Stimulated activated CD8-positive, alpha-beta memory T cell treated with anti-CD3 and anti-CD28 coated beads, Interleukin-2, amount 100 ng/mL, for 1 hour (primary cell): ENCODE measurements at regions not wholly inside any gene's neighbourhood (a gene's known extent, or its start where the extent isn't known, plus 50 kb on each side); places are given as distances from the start of the nearest gene placed in this dataset.
A peak's percentile ranks its signal among the peaks of the same experiment; 100 is the strongest.

Source experiments
- DNase-seq, 2 donors: peaks; one replicate each; pipeline ENCODE4 v3.0.0-alpha.2; 2020; ENCODE audit warnings: low read depth in 2 of 2

DNA sequence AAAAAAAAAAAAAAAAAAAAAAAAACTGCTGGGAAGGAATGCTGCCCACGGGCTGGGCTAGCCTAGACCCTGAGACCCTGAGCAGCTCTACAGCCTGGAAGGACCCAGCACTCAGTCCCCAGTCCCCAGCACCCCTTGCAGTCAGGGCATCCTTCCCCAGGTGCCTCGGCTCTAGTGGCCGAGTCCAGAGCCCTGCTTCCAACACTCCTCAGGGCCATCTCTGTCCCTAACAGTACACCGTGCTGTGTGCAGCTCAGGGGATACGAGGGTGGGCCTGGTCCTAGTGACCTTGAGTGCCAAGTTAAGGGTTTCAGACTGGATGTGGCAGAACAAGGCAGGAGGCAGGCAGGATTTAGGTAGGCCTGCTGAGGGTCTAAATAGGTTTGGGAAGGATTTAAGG is 50.2 kb upstream of the LRP8 start:
- DNase-seq, result no peak

- no peak for DNase-seq
Observed at GRCh38 chr1:53378932-53379661, 51.2 kb upstream of the LRP8 start.

DNA sequence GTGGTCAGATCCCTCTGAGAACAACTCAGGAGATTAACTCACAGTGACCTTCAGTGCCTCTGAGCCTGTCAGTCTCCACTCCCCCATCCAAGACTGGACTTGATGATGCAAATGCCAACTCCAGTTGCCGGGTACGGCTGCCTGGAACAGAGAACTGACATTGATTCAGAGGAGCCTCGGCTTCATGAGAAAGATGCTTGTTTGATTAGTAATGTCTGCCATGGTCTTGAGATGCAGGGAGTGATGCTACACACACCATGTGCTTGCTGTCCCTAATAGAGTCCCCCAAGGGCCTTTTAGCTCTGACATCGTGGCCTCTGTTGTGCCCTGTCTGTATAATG is 51.8 kb upstream of the LRP8 start:
- no peak for DNase-seq

GRCh38 chr1:53380296-53380695 is 52.4 kb upstream of the LRP8 start:
- no peak for DNase-seq

GRCh38 chr1:53381790-53382401 is 54.0 kb upstream of the LRP8 start:
- no peak for DNase-seq

DNA sequence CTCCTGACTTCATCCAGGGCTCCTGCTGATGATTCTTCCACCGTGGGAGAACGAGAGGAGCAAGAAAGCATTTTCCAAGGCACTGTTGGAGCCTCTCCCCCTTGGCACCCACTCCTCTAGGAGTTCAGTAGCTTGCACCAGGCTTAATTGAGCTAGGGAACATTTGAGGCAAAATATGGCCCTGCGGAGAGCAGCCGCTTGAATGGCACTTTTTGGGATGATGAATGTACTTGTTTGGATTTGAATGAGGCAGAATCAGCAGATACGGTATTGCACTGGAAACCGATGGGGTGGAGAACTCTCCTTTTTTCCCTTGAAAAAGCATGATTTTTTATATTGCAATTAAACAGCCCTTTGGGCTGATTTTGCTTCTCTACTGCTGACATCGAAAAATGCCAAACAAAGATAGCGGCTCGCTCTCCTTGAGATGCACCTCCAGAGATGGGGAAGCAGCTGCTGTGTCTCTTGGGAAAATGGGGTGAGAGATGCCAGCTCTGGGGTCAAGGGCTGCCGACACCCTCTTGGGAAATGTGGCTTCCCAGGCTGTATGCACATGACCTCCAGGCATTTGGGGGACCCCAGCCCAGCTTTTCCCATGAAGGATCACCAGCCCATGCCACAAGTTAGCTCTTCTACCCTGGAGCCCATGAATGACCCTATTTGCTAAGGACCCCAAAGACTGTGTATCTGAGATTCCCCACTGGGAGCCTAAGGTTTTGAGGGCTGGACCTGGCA is 55.4 kb upstream of the LRP8 start:
- no peak for DNase-seq

DNA sequence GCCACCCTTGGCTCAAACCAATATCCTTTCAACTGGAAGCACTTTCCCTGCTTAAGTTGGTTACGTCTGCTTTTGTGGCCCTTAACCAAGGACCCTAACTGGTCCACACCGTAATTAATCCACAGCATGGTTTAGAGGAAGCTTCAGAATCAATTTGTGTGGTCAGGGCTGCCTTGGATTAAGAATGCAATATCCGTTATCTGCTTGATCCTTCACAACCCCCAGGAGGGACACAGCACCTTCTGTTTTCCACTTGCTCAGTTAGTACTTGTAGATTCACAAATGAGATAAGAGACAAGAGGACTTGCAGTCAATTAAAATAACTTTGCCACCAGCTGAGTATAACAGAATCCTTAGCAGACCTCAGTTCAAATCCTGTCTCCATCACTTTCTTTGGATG is 56.9 kb upstream of the LRP8 start:
- no peak for DNase-seq

DNA sequence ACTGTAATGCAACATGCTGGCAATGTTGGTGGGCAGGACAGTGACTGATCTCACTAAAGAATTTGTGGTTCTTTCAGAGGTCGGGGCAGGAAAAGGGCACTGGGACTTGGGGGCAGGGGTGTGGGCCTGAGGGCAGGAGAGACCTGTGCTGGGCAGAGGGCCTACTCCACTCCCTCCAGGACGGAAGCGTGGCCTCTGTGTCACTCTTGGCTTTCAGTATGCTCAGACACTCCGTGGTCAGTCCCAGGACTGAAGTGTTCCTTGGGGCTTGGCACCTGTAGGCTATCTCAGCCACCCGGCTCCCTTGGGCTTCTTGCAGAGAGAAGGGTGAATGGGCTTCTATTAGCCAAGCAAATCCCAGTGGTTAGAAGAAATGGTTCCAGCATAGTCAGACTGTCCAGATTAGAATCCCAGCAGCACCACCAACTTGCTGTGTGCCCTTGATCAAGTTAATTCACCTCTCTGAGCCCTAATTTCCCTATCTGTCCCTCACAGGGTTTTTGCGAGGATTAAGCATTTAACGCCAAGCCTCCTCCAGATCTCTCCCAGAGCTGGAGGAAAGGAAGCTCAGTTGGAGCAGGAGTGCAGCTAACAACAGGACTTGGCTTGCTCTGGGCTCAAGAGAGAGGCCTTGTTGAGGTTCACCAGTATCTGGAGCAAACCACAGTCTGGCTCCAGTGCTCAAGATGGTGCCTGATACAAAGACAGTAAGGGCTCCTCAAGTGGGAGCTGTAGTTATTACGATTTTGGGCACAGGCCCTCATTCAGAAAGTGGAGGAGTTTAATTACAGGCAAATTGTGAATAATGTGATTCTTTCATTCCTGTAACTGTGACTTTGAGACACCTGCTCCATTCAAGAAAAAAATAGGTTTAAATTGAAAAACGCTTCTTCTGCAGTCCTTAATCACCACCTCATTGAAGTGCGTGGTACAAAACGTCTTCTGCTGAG is 57.7 kb upstream of the LRP8 start:
- DNase-seq, result no peak

DNA sequence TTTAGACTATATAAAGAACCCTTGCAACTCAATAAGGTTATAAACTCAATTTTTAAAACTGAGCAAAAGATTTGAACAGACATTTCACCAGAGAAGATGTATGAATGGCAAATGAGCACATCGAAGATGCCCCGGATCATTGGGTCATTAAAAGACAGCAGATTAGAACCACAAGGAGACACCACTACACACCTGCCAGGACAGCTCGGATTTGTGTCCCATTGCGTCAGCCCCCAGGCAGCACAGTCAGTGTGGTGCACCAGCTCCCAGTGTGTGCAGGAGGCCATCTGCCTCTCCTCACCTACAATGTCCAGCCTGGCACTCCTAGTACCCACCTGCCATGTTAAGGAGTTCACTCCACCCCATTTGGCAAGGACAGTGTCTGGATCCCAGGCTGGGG is 61.1 kb upstream of the LRP8 start:
- no peak for DNase-seq

GRCh38 chr1:53390261-53390660 is 62.4 kb upstream of the LRP8 start:
- no peak for DNase-seq

- DNase-seq, result no peak
Observed at GRCh38 chr1:53390736-53391135, 62.9 kb upstream of the LRP8 start.

DNA sequence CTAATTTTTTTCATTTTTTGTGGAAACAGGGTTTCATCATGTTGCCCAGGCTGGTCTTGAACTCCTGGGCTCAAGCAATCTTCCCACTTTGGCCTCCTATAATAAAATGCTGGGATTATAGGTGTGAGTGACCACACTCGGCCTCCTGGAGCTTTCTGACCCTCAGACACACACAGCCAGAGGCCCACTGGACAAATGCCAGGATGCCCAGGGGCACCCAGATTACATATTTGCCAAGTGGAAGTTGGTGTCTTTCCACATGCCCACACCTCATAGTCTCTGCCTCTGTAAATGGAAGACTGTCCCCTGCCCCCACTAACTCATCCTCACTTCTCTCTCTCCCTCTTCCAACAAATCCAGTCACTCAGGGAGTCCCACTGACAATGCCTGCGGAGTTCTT is 63.4 kb upstream of the LRP8 start:
- no peak for DNase-seq

GRCh38 chr1:53391982-53392381 is 64.1 kb upstream of the LRP8 start:
- no peak for DNase-seq

- DNase-seq, result no peak
Observed at GRCh38 chr1:53392460-53392859, 64.6 kb upstream of the LRP8 start.

DNA sequence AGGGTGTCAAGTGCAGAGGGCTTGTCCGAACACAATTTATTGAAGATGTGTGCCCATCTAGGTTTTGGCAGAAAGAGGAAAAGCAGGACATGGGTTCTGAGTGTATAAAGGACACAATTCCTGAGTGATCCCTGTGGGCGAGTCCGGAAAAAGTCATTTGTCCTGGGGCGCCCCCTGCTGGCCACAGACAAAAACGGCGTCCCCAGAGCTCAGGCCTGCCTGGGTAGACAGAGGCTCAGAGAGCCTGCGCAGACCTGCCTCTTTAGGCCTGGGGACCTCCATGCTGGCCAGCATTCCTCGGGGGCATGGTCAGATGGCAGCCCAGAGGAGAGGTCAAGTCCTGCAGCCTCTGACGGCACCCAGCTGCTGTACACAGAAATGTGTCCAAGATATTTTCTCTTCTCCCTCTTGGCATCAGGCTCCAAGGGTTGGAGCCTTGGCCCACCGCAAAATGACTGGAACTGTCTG is 65.5 kb upstream of the LRP8 start:
- DNase-seq, result peak; percentile 44 to 53

DNA sequence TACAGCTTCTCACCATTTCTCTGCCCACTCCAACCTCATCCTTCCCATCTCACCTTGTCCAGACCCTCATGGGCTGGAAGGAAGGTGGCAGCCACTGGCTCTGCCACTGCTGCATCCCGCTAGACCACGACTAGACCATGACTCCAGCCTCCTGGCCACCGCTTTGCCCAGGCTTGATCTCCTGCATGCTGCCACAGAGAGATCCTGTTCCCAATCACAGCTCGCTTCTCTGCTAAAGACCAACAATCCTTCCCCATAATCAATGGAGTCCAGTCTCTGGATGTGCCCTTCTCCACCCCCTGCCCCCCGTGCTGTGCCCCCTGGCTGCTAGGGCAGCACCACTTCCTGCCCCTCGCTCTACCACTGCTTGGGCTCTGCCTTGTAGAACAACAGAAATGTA is 64.9 kb upstream of the DMRTB1 start:
- DNase-seq, result no peak

DNA sequence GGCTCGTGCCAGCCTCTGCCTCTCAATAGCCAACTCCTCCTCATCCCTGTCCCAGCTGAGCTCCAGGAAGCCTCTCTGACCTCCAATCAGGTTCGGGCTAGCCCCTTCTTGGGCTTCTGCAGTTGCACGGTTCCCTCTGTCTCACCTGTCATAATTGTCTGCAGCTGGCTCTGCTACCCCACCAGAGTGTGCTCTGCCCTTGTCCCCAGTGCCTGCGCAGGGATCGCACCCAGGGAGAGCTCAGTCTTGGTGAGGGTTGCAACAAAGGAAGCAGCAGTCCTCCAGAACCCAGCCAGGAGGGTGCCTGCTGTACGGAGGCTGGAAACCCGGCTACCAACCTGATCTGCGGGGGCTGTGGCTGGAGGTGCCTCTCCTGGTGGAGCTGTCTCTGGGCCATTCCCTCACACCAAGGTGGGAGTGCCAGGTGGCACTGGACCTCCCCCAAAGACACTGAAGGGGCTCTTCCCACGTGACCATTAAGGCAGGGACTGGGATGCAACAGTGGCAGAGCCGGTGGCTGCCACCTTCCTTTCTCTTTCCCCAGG is 63.5 kb upstream of the DMRTB1 start:
- DNase-seq, result no peak

- no peak for DNase-seq
Observed at GRCh38 chr1:53396573-53397268, 62.5 kb upstream of the DMRTB1 start.

DNA sequence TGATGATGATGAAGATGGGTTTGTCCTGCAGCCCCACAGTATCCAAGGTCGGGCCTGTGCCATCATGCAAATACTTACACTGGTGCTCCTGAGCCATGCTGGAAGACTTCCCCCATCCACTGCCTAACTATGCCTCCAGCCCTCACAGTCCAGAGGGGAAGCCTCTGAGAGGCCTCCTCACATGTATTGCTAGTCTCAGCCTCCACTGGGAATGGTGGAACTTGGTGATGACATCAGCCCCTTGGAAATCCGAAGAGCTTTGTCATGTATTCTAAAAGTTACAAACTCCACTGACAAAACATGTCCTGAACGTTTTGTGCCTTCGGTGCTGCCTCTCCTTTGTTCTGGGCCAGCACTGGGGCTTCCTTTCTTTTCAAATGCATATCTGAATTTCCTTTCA is 61.1 kb upstream of the DMRTB1 start:
- DNase-seq, result no peak

DNA sequence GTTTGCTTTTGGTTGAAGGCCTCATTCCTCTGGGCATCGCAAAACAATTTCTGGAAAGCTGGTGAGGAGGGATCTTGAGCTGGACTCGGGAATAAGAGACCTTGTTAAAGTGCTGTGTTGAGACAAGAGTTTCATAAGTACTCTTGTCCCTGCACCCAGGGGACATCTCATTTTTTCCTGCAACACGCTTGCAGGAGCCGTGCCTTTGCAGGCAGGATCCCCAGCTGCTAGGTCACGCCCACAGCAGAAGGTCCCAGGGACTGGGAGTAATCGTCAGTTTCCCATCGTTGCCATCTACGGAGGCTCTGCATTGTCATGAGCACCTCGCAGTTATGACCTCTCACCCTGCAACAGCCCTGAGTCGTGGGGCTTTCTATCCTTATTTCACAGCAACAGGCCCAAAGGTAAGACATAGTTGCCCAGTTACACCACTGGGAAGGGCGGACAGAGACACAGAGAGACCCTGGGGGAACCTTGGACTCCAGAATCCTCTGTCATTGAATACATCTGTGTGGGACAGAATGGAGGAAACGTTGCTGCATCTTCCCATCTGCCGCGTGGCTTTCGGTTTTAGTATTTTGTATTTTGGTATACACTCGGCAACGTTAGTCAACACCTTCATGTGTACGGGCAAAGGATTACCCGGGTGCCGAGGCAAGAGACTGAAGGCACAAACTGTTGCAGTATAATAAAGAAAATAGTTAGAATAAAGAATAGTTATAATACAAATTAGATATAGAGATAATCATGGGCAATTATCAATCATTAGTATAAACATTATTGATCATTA is 60.4 kb upstream of the DMRTB1 start:
- DNase-seq, result no peak
